ENCODE measurements at regions not wholly inside any gene's neighbourhood (a gene's known extent, or its start where the extent isn't known, plus 50 kb on each side); places are given as distances from the start of the nearest gene placed in this dataset.

GRCh38 chr18:67041334-67041733 is 437.4 kb upstream of the CDH19 start:
- intact Hi-C loops (cut with micrococcal nuclease): no loop called here
- Mint-ChIP-seq H3K4me3 (no peak overlapping the region), H3K36me3 (no peaks in the 10 kb centered on the region), H3K27ac (no peak overlapping the region), H3K27me3 (no peaks in the 10 kb centered on the region), H3K4me1 (no peaks in the 10 kb centered on the region), H3K9me3 (peaks cover 0 to 2% (median 0%) of the 10 kb centered on the region in 8 donors)
- Histone ChIP-seq H3K9me3 (ENCODE audit: control insufficient read depth in 1 of 2, low read length in 2 of 2) (no peaks in the 10 kb centered on the region), H3K4me3 (ENCODE audit: low read length in 2 of 2) (no peak overlapping the region), H3K36me3 (ENCODE audit: insufficient read depth, low read length) (no peaks in the 10 kb centered on the region), H3K27me3 (ENCODE audit: insufficient read depth, low read length) (no peaks in the 10 kb centered on the region), H3K27ac (ENCODE audit: low read depth, low read length) (no peak overlapping the region), H3K4me1 (ENCODE audit: insufficient read depth, low read length) (no peaks in the 10 kb centered on the region)
- POLR2A ChIA-PET (ENCODE audit: partially characterized antibody): no interaction called here
- DNase-seq: no peak
- CTCF ChIA-PET (ENCODE audit: partially characterized antibody): no interaction called here

- H3K27me3 Mint-ChIP-seq: no peaks in the 10 kb centered on the region
- no peaks in the 10 kb centered on the region for H3K4me1 ChIP-seq (ENCODE audit: insufficient read depth, low read length)
- H3K27me3 ChIP-seq (ENCODE audit: insufficient read depth, low read length): no peaks in the 10 kb centered on the region
- POLR2A ChIA-PET (ENCODE audit: partially characterized antibody): no interaction called here
- H3K36me3 Mint-ChIP-seq: no peaks in the 10 kb centered on the region
- no peaks in the 10 kb centered on the region for H3K4me1 Mint-ChIP-seq
- intact Hi-C loops (cut with micrococcal nuclease): no loop called here
- CTCF ChIA-PET (ENCODE audit: partially characterized antibody): no interaction called here
- no peak overlapping the region for H3K4me3 Mint-ChIP-seq
- H3K27ac Mint-ChIP-seq: no peak overlapping the region
- H3K9me3 Mint-ChIP-seq: peaks cover 0 to 5% (median 1%) of the 10 kb centered on the region in 8 donors
- H3K9me3 ChIP-seq (ENCODE audit: control insufficient read depth in 1 of 2, low read length in 2 of 2): no peaks in the 10 kb centered on the region
- DNase-seq: no peak
- no peak overlapping the region for H3K27ac ChIP-seq (ENCODE audit: low read depth, low read length)
- H3K4me3 ChIP-seq (ENCODE audit: low read length in 2 of 2): no peak overlapping the region
- no peaks in the 10 kb centered on the region for H3K36me3 ChIP-seq (ENCODE audit: insufficient read depth, low read length)
These were observed 431.1 kb upstream of the CDH19 start for GRCh38 chr18:67035026-67035425.

GRCh38 chr18:67023059-67023458 is 419.2 kb upstream of the CDH19 start:
- H3K9me3 Mint-ChIP-seq: peaks cover 0 to 4% (median 0%) of the 10 kb centered on the region in 8 donors
- Histone ChIP-seq H3K27ac (ENCODE audit: low read depth, low read length) (no peak overlapping the region), H3K4me3 (ENCODE audit: low read length in 2 of 2) (no peak overlapping the region), H3K9me3 (ENCODE audit: control insufficient read depth in 1 of 2, low read length in 2 of 2) (no peaks in the 10 kb centered on the region), H3K27me3 (ENCODE audit: insufficient read depth, low read length) (no peaks in the 10 kb centered on the region), H3K36me3 (ENCODE audit: insufficient read depth, low read length) (no peaks in the 10 kb centered on the region), H3K4me1 (ENCODE audit: insufficient read depth, low read length) (no peaks in the 10 kb centered on the region)
- no peak overlapping the region for H3K27ac Mint-ChIP-seq
- intact Hi-C loops (cut with micrococcal nuclease): no loop called here
- CTCF ChIA-PET (ENCODE audit: partially characterized antibody): no interaction called here
- H3K36me3 Mint-ChIP-seq: no peaks in the 10 kb centered on the region
- DNase-seq: no peak
- H3K27me3 Mint-ChIP-seq: no peaks in the 10 kb centered on the region
- H3K4me3 Mint-ChIP-seq: no peak overlapping the region
- POLR2A ChIA-PET (ENCODE audit: partially characterized antibody): no interaction called here
- H3K4me1 Mint-ChIP-seq: no peaks in the 10 kb centered on the region

GRCh38 chr18:67010919-67011318 is 407.0 kb upstream of the CDH19 start:
- H3K4me3 ChIP-seq (ENCODE audit: low read length in 2 of 2): no peak overlapping the region
- Mint-ChIP-seq H3K27me3 (no peaks in the 10 kb centered on the region), H3K9me3 (no peaks in the 10 kb centered on the region), H3K36me3 (no peaks in the 10 kb centered on the region), H3K4me1 (no peaks in the 10 kb centered on the region), H3K27ac (no peak overlapping the region), H3K4me3 (no peak overlapping the region)
- ChIA-PET CTCF (ENCODE audit: partially characterized antibody) (no interaction called here), POLR2A (ENCODE audit: partially characterized antibody) (no interaction called here)
- H3K9me3 ChIP-seq (ENCODE audit: control insufficient read depth in 1 of 2, low read length in 2 of 2): no peaks in the 10 kb centered on the region
- intact Hi-C loops (cut with micrococcal nuclease): no loop called here
- H3K36me3 ChIP-seq (ENCODE audit: insufficient read depth, low read length): no peaks in the 10 kb centered on the region
- no peak overlapping the region for H3K27ac ChIP-seq (ENCODE audit: low read depth, low read length)
- no peaks in the 10 kb centered on the region for H3K27me3 ChIP-seq (ENCODE audit: insufficient read depth, low read length)
- DNase-seq: no peak
- H3K4me1 ChIP-seq (ENCODE audit: insufficient read depth, low read length): no peaks in the 10 kb centered on the region

DNA sequence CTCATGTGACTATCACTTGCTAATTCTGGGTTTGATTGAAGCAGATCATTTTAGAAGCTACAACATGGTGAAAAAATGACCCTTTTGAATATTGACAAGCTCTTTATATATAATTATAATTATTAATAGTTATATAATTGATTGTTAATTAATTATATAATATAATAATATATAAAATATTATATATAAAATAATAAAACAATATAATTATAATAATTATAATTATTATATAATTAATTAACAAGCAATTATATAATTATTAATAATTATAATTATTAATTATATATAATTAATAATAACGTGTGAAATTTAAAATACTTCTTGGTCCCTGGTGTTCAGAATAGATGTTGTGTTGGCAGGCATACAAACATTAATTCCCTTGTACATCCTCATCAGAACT is 404.1 kb upstream of the CDH19 start:
- Mint-ChIP-seq H3K27ac (no peak overlapping the region), H3K4me1 (no peaks in the 10 kb centered on the region), H3K4me3 (no peak overlapping the region), H3K9me3 (peaks cover 0 to 3% (median 0%) of the 10 kb centered on the region in 8 donors), H3K27me3 (no peaks in the 10 kb centered on the region), H3K36me3 (no peaks in the 10 kb centered on the region)
- H3K27me3 ChIP-seq (ENCODE audit: insufficient read depth, low read length): no peaks in the 10 kb centered on the region
- H3K9me3 ChIP-seq (ENCODE audit: control insufficient read depth in 1 of 2, low read length in 2 of 2): no peaks in the 10 kb centered on the region
- no peak overlapping the region for H3K4me3 ChIP-seq (ENCODE audit: low read length in 2 of 2)
- no peaks in the 10 kb centered on the region for H3K36me3 ChIP-seq (ENCODE audit: insufficient read depth, low read length)
- ChIA-PET CTCF (ENCODE audit: partially characterized antibody) (no interaction called here), POLR2A (ENCODE audit: partially characterized antibody) (no interaction called here)
- H3K27ac ChIP-seq (ENCODE audit: low read depth, low read length): no peak overlapping the region
- intact Hi-C loops (cut with micrococcal nuclease): no loop called here
- DNase-seq: no peak
- H3K4me1 ChIP-seq (ENCODE audit: insufficient read depth, low read length): no peaks in the 10 kb centered on the region

DNA sequence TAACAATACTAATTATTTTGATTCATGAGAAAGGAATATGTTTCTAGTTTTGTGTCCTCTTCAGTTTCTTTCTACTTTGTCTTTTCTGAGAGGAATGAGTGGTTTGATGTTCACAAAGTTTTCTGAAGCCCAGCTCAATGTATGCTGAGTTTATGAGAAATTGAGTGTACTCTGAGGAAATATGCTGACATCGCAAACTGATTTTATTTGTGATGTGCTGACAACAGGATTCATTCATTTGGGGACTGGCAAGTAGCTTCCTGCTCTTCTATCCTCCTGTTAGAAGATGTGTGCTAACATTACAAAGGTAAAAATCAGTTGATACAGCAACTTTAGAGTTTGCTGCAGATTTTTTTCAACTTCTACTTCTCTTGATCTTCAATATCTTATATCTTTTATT is 403.2 kb upstream of the CDH19 start:
- POLR2A ChIA-PET (ENCODE audit: partially characterized antibody): no interaction called here
- intact Hi-C loops (cut with micrococcal nuclease): no loop called here
- H3K27me3 ChIP-seq (ENCODE audit: insufficient read depth, low read length): no peaks in the 10 kb centered on the region
- Mint-ChIP-seq H3K4me1 (no peaks in the 10 kb centered on the region), H3K4me3 (no peak overlapping the region), H3K36me3 (no peaks in the 10 kb centered on the region), H3K27ac (no peak overlapping the region), H3K27me3 (no peaks in the 10 kb centered on the region), H3K9me3 (peaks cover 0 to 3% (median 0%) of the 10 kb centered on the region in 8 donors)
- H3K36me3 ChIP-seq (ENCODE audit: insufficient read depth, low read length): no peaks in the 10 kb centered on the region
- CTCF ChIA-PET (ENCODE audit: partially characterized antibody): no interaction called here
- H3K4me1 ChIP-seq (ENCODE audit: insufficient read depth, low read length): no peaks in the 10 kb centered on the region
- no peak overlapping the region for H3K27ac ChIP-seq (ENCODE audit: low read depth, low read length)
- no peak for DNase-seq
- H3K4me3 ChIP-seq (ENCODE audit: low read length in 2 of 2): no peak overlapping the region
- no peaks in the 10 kb centered on the region for H3K9me3 ChIP-seq (ENCODE audit: control insufficient read depth in 1 of 2, low read length in 2 of 2)

DNA sequence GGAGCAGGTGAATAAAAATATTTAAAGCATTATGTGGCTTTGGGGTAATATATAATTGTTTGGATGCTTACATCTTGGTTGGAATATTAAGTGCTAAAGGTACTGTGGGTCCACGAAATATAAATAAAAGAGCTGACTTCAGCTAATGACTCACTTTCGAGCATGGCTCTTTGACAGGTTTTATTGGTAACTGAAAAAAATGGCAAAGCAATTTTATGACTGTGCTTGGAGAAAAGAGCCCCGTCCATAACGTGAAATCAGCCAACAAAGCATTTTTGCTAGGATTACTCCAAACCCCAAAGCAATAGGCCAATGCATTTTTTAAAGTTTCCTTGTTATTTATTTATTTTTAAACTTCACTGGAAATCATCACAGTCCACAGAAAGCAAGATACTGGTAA is 397.2 kb upstream of the CDH19 start:
- no peak overlapping the region for H3K27ac ChIP-seq (ENCODE audit: low read depth, low read length)
- H3K4me1 Mint-ChIP-seq: no peaks in the 10 kb centered on the region
- H3K9me3 Mint-ChIP-seq: peaks cover 0 to 9% (median 2%) of the 10 kb centered on the region in 8 donors
- intact Hi-C loops (cut with micrococcal nuclease): no loop called here
- DNase-seq: no peak
- H3K36me3 ChIP-seq (ENCODE audit: insufficient read depth, low read length): no peaks in the 10 kb centered on the region
- H3K27ac Mint-ChIP-seq: no peak overlapping the region
- POLR2A ChIA-PET (ENCODE audit: partially characterized antibody): no interaction called here
- H3K4me3 Mint-ChIP-seq: no peak overlapping the region
- no peaks in the 10 kb centered on the region for H3K27me3 Mint-ChIP-seq
- no peaks in the 10 kb centered on the region for H3K4me1 ChIP-seq (ENCODE audit: insufficient read depth, low read length)
- H3K36me3 Mint-ChIP-seq: no peaks in the 10 kb centered on the region
- CTCF ChIA-PET (ENCODE audit: partially characterized antibody): no interaction called here
- H3K9me3 ChIP-seq (ENCODE audit: control insufficient read depth in 1 of 2, low read length in 2 of 2): no peaks in the 10 kb centered on the region
- no peak overlapping the region for H3K4me3 ChIP-seq (ENCODE audit: low read length in 2 of 2)
- no peaks in the 10 kb centered on the region for H3K27me3 ChIP-seq (ENCODE audit: insufficient read depth, low read length)

DNA sequence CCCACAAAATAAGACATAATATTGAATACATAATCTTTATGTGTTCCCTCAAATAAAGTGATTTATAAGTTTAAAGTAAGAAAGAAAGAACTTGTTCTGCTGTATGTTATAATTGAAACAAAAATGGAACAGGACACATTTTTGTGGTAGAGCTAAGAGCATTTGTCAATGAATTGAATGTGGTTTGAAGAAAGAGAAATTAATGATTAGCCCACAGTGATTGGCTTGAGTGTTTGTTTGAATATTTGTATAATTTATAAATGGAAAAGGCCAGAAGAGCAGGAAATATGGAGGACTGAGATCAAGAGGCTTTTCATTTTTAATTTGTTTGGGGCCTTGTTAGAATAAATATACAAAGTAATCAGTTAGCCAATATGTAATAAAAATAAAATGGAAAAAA is 395.1 kb upstream of the CDH19 start:
- POLR2A ChIA-PET (ENCODE audit: partially characterized antibody): no interaction called here
- no peaks in the 10 kb centered on the region for H3K9me3 ChIP-seq (ENCODE audit: control insufficient read depth in 1 of 2, low read length in 2 of 2)
- H3K27ac Mint-ChIP-seq: no peak overlapping the region
- DNase-seq: no peak
- no peaks in the 10 kb centered on the region for H3K27me3 Mint-ChIP-seq
- CTCF ChIA-PET (ENCODE audit: partially characterized antibody): no interaction called here
- no peaks in the 10 kb centered on the region for H3K4me1 Mint-ChIP-seq
- H3K27me3 ChIP-seq (ENCODE audit: insufficient read depth, low read length): no peaks in the 10 kb centered on the region
- no peak overlapping the region for H3K27ac ChIP-seq (ENCODE audit: low read depth, low read length)
- no peaks in the 10 kb centered on the region for H3K36me3 ChIP-seq (ENCODE audit: insufficient read depth, low read length)
- H3K4me1 ChIP-seq (ENCODE audit: insufficient read depth, low read length): no peaks in the 10 kb centered on the region
- intact Hi-C loops (cut with micrococcal nuclease): no loop called here
- peaks cover 0 to 9% (median 0%) of the 10 kb centered on the region in 8 donors for H3K9me3 Mint-ChIP-seq
- H3K4me3 Mint-ChIP-seq: no peak overlapping the region
- H3K36me3 Mint-ChIP-seq: no peaks in the 10 kb centered on the region
- no peak overlapping the region for H3K4me3 ChIP-seq (ENCODE audit: low read length in 2 of 2)
